Left hindlimb (tissue), 1 donor: ENCODE measurements at regions not wholly inside any gene's neighbourhood (a gene's known extent, or its start where the extent isn't known, plus 50 kb on each side); places are given as distances from the start of the nearest gene placed in this dataset.
"Not testable (repeated sequence)": the region's sequence is repeated elsewhere in the genome, so short reads cannot be mapped to it uniquely, and the experiment has no call there.

Source experiments
- DNase-seq: peaks from one replicate; pipeline ENCODE4 v3.0.0-alpha.2; 2018

- not testable (repeated sequence) for DNase-seq
Observed at GRCh38 chr21:9070703-9071102, 1450.7 kb upstream of the TPTE start.

GRCh38 chr21:9073010-9073409 is 1448.4 kb upstream of the TPTE start:
- not testable (repeated sequence) for DNase-seq

GRCh38 chr21:9074772-9075171 is 1446.6 kb upstream of the TPTE start:
- DNase-seq, result not testable (repeated sequence)

GRCh38 chr21:9083091-9083826 is 1438.1 kb upstream of the TPTE start:
- not testable (repeated sequence) for DNase-seq

GRCh38 chr21:9086299-9086698 is 1435.1 kb upstream of the TPTE start:
- not testable (repeated sequence) for DNase-seq

GRCh38 chr21:9087816-9088215 is 1433.6 kb upstream of the TPTE start:
- peak; percentile 4 for DNase-seq

GRCh38 chr21:9129741-9130140 is 1391.6 kb upstream of the TPTE start:
- not testable (repeated sequence) for DNase-seq

- not testable (repeated sequence) for DNase-seq
Observed at GRCh38 chr21:9130817-9131216, 1390.6 kb upstream of the TPTE start.
